MCF 10A (cell line): ENCODE measurements at regions not wholly inside any gene's neighbourhood (a gene's known extent, or its start where the extent isn't known, plus 50 kb on each side); places are given as distances from the start of the nearest gene placed in this dataset.
"Not testable (repeated sequence)": the region's sequence is repeated elsewhere in the genome, so short reads cannot be mapped to it uniquely, and the experiment has no call there.

Experiments
- BruUV-seq: library from RNA; stranded (reverse); fragments of 400-500 nt; replicated peaks from 2 replicates; lab custom pipeline; 2021; lab: Mats Ljungman, UMichigan
- CTCF ChIA-PET: fragments of 300-600 bp; sonication (Branson Sonifier 250); formaldehyde crosslinking; extraction: SDS; loops from one replicate; lab custom pipeline; 2021; ENCODE audit warnings: antibody characterized with exemption, inconsistent platforms; lab: Yijun Ruan, JAX
- POLR2A ChIA-PET: fragments of 300-600, 350-650 bp; sonication (Branson Sonifier 250); formaldehyde crosslinking; extraction: SDS; loops from one replicate; lab custom pipeline; 2020; ENCODE audit warnings: antibody characterized with exemption, inconsistent platforms; lab: Yijun Ruan, JAX
- DNase-seq: peaks from one replicate; pipeline ENCODE4 v3.0.0-alpha.2; 2018; ENCODE audit not compliant: unreplicated experiment
- H3K27ac Mint-ChIP-seq: one replicate; pipeline ENCODE4 v1.8.0; 2022; ENCODE audit warnings: mild to moderate bottlenecking, low read depth, mixed read lengths; ENCODE audit not compliant: unreplicated experiment
- H3K27me3 Mint-ChIP-seq: one replicate; pipeline ENCODE4 v1.8.0; 2022; ENCODE audit warnings: mixed read lengths; ENCODE audit not compliant: insufficient read depth, unreplicated experiment
- H3K36me3 Mint-ChIP-seq: one replicate; pipeline ENCODE4 v1.8.0; 2022; ENCODE audit warnings: mild to moderate bottlenecking, moderate library complexity, mixed read lengths; ENCODE audit not compliant: insufficient read depth, unreplicated experiment
- H3K4me1 Mint-ChIP-seq: one replicate; pipeline ENCODE4 v1.8.0; 2022; ENCODE audit warnings: mixed read lengths; ENCODE audit not compliant: insufficient read depth, unreplicated experiment
- H3K4me3 Mint-ChIP-seq: one replicate; pipeline ENCODE4 v1.8.0; 2022; ENCODE audit warnings: mild to moderate bottlenecking, moderate library complexity, mixed read lengths; ENCODE audit not compliant: unreplicated experiment
- H3K9me3 Mint-ChIP-seq: one replicate; pipeline ENCODE4 v1.8.0; 2022; ENCODE audit warnings: mixed read lengths; ENCODE audit not compliant: unreplicated experiment
- CTCF ChIP-seq: fragments of 200-600 bp; IDR thresholded peaks from one replicate; pipeline ENCODE4 v1.8.0; 2022; ENCODE audit warnings: antibody characterized with exemption, mild to moderate bottlenecking; ENCODE audit not compliant: unreplicated experiment
- intact Hi-C: fragments of 100-400 bp; cut with micrococcal nuclease; formaldehyde crosslinking; loops from 2 replicates; pipeline ENCODE4 v1.14.1; 2022

- Mint-ChIP-seq H3K4me3 (no peak overlapping the region), H3K27ac (no peak overlapping the region), H3K36me3 (no peaks in the 10 kb centered on the region), H3K4me1 (no peaks in the 10 kb centered on the region), H3K9me3 (no peaks in the 10 kb centered on the region), H3K27me3 (no peaks in the 10 kb centered on the region)
- no peak for TF ChIP-seq CTCF
- ChIA-PET CTCF (interaction anchor here (0.6 to 1.3 kb wide), 2 partner anchors 21 to 1062 kb away, joined by 3 to 4 read pairs; no protein-coding TSS in a partner anchor), POLR2A (no interaction called here)
- intact Hi-C loops: no loop called here
- no peak for DNase-seq
- no TSS peak for BruUV-seq
Measured at GRCh38 chr4:19187096-19187495, 1064.6 kb upstream of the SLIT2 start.

GRCh38 chr4:19181631-19182030 is 1070.1 kb upstream of the SLIT2 start:
- POLR2A ChIA-PET, H3K9me3 Mint-ChIP-seq, BruUV-seq, intact Hi-C loops, H3K27me3 Mint-ChIP-seq, H3K4me3 Mint-ChIP-seq, H3K36me3 Mint-ChIP-seq: not testable (repeated sequence)
- Mint-ChIP-seq H3K4me1 (peaks cover 13% of the 10 kb centered on the region), H3K27ac (peak overlapping the region; percentile 74)
- CTCF ChIA-PET: interaction anchor here (0.7 kb wide), 1 partner anchor 1908 kb away, joined by 4 read pairs; no protein-coding TSS in a partner anchor
- peak; percentile 65 for DNase-seq

- no TSS peak for BruUV-seq
- no peak overlapping the region for H3K27ac Mint-ChIP-seq
- POLR2A ChIA-PET: interaction anchor here (0.6 kb wide), 1 partner anchor 1326 kb away, joined by 3 read pairs; no protein-coding TSS in a partner anchor
- intact Hi-C loops: no loop called here
- no peak for TF ChIP-seq CTCF
- H3K9me3 Mint-ChIP-seq: no peaks in the 10 kb centered on the region
- H3K4me3 Mint-ChIP-seq: no peak overlapping the region
- H3K36me3 Mint-ChIP-seq: no peaks in the 10 kb centered on the region
- no peak for DNase-seq
- no peaks in the 10 kb centered on the region for H3K27me3 Mint-ChIP-seq
- peaks cover 13% of the 10 kb centered on the region for H3K4me1 Mint-ChIP-seq
- CTCF ChIA-PET: interaction anchor here (0.7 to 1.0 kb wide), 2 partner anchors 11 to 203 kb away, joined by 3 read pairs; no protein-coding TSS in a partner anchor
Measured at GRCh38 chr4:19178835-19179234, 1072.9 kb upstream of the SLIT2 start.

GRCh38 chr4:19177616-19178015 is 1074.1 kb upstream of the SLIT2 start:
- ChIA-PET POLR2A (interaction anchor here (0.6 kb wide), 1 partner anchor 10 kb away, joined by 3 read pairs; no protein-coding TSS in a partner anchor), CTCF (interaction anchor here (1.1 kb wide), 1 partner anchor 15 kb away, joined by 3 read pairs; no protein-coding TSS in a partner anchor)
- peak; percentile 45 for DNase-seq
- TF ChIP-seq CTCF: no peak
- intact Hi-C loops: no loop called here
- H3K27ac Mint-ChIP-seq: no peak overlapping the region
- no TSS peak for BruUV-seq
- H3K4me3 Mint-ChIP-seq: no peak overlapping the region
- peaks cover 13% of the 10 kb centered on the region for H3K4me1 Mint-ChIP-seq
- H3K36me3 Mint-ChIP-seq: no peaks in the 10 kb centered on the region
- no peaks in the 10 kb centered on the region for H3K27me3 Mint-ChIP-seq
- H3K9me3 Mint-ChIP-seq: no peaks in the 10 kb centered on the region
